Stimulated activated CD8-positive, alpha-beta memory T cell treated with anti-CD3 and anti-CD28 coated beads, Interleukin-2, amount 100 ng/mL, for 48 hours (primary cell): ENCODE measurements at regions not wholly inside any gene's neighbourhood (a gene's known extent, or its start where the extent isn't known, plus 50 kb on each side); places are given as distances from the start of the nearest gene placed in this dataset.
"Not testable (repeated sequence)": the region's sequence is repeated elsewhere in the genome, so short reads cannot be mapped to it uniquely, and the experiment has no call there.

Experiments used
- DNase-seq, 2 donors: peaks; one replicate each; pipeline ENCODE4 v3.0.0-alpha.2; 2020; ENCODE audit warnings: low read depth in 2 of 2

DNA sequence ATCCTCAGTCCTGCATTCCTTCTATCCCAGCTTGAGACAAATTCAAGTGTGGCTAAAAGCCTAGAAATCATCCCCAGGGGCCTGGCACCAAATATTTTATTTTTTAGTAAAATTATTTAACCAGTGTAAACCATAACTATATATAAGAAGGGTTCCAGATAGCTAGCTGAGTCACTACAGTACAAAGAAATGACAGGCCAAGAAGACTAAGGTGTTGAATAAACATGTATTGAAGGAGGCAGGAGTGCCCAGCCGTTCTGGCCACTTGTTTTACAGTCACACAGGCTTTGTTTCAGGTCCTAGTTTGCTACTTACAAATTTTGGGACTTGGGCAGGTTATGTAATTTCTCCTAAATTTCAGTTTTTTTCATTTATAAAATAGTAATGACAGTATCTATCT lies 225.9 kb upstream of the PITX2 start:
- DNase-seq: no peak

DNA sequence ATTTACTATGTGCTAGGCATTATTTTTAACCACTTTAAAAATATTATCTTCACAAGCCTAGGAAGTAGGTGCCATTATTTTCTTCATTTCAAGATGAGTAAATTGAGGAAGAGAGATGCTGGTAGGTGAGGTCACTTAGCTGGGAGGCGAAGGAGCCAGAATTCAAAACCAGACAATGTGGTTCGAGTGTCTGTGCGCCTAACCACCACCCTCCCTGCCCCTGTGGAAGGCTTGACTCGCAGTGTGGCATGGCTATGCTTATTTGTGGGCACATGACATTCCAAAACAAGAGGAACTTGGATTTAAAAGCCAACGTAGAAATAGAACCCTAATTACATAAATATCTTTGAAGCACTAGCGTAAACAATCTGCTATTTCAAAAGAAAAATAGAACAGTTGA lies 226.6 kb upstream of the PITX2 start:
- DNase-seq: no peak

DNA sequence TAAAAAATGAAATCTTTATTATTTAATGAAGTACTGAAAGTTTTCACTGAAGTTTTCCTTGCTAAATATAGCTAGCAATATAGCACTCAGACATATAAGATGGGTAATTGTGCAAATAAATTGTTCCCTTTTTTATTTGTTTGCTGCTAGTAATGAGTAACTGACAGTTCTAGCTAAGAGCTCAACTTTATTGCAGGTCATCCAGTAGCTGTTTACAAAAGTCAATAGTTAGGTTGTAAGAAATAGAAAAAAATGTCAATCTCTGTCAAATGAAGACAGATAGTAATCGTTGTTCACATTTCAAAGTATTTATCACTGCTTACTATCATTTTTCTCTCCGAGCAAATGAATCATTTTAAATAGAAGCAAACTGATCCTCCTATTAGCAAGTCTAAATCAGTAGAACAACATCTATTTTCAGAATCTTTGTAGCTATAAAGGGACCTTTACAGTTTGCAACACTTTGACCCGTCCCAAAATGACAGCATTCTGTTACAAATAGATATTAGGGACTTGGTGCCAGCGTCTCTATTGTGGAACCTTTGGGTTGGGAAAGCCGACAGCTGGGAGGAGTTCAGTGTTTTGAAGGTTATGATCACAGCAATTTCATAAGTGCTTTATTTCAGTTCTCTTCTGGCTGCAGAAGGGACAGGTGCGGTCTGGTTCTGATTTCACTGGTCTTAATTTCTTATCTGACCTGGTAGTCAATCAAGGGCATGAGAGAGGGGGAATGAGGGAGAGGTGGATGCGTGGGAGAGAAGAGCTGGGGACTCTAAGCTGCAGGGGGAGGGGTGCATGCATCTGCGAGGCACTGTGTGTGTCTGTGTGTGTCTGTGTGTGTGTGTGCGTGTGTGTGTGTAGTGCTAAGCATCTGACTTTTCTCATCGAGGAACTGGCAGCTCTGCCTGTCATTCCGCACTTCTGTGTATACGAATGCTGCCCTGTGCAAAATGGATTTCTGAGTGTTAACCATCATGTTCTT lies 227.9 kb upstream of the PITX2 start:
- DNase-seq: no peak

DNA sequence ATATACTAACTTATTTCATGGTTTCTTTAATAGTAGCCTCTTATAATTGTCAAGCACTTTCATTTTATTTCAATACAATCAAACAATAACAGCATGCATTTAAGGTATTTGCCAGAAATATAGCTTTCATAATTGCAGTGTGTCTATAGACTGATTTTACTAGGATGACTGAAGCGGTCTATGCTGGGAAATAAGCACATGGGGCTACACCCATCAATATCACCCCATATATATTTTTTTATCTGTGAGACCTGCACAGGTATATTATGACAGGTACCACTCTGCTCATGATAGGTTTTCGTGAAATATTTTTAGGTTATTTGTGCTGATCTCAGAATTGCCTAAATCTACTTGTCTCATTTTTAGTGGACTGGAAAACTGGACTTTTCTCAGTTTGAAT lies 229.1 kb upstream of the PITX2 start:
- no peak for DNase-seq

DNA sequence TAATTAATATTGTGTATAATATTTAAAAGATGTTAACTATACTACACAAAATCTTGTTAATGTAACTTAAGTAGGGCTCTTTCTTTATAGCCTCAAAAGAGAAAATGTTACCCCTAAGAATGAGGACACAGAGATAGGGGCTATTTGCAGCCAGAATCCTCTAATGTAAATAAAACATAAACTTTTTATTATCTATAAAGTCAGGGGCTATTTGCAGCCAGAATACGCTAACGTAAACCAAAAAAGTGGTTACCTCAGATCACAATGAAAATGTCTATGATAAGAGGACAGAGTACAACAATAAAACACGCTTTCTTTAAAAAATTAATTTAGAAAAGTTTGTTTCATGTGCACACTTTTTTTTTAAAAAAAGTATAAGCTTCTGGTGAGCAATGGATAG lies 229.9 kb upstream of the PITX2 start:
- DNase-seq: no peak

GRCh38 chr4:110853242-110853641 lies 230.4 kb upstream of the PITX2 start:
- DNase-seq: no peak

DNA sequence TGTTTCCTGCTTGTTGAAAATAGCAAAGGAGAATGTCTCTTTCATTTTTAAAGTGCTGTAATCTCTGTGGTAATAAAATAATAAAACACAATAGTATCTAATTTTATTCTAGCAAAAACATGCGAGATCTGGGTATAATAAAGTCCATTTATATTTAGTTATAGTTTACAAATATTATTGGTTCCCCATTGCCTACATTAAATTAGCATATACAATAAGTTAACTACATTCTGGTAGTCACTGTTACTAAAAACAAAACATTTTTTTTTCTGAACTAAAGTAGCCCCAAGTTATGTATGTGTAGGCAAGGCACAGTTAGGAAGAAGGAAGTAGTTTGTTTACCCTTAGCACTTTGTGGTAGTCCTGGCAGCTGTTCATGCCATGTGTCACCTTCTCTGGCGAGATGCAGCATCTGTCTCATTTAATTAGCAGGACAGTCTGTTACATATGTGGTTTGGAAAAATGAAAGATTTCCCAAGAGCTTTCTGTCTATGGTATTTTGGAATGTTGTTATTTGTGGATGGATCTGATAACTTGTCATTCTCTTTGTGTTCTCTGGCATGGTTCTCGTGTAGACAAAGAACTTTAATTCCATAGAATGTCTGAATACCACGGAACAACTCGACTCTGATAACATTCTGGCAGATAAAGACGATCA lies 231.3 kb upstream of the PITX2 start:
- DNase-seq: no peak

DNA sequence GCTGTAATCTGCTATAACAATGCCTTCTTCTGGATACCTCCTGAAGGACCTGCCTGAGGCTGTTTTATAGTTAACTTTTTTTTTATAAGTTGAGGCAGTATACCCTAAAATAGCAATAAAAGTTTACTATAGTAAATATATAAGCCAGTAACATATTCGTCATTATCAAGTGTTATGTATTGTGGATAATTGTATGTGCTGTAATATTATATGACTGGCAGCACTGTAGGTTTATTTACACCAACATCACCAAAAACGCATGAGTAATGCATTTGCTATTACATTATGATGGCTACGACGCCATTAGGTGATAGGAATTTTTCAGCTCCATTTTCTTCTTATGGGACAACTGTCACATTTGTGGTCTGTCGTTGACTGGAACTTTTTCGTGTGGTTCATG lies 237.2 kb upstream of the PITX2 start:
- DNase-seq: no peak

GRCh38 chr4:110860901-110861300 lies 238.0 kb upstream of the PITX2 start:
- no peak for DNase-seq

DNA sequence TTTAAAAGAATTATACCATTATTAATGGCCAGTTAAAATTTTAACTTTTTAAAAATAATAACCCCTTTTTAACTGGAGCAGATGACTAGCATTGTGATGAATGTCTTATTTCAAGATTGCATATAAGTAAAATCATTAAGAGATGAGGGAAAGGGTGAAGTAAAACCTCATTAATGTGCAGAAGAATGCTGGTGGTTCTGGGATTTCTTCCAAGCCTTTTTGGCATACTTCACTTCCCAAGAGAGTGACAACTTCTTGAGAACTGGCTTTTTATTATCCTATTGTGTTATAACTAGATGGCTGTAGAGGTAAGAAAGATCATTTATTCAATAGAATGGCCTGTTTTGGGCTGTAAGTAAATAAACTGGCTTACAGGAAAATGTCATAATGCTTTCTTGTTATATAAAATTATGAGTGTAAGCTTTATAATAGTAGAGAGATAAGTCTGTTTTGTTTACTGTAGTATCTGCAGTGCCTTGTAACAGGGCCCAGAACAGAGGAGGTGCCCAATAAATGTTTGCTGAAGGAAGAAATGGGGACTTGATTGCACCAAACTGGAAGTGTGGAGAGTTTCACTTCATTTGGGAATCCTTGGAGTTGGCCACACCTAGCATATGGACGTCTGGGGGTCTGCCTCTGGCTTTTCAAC lies 242.9 kb upstream of the PITX2 start:
- DNase-seq: no peak

DNA sequence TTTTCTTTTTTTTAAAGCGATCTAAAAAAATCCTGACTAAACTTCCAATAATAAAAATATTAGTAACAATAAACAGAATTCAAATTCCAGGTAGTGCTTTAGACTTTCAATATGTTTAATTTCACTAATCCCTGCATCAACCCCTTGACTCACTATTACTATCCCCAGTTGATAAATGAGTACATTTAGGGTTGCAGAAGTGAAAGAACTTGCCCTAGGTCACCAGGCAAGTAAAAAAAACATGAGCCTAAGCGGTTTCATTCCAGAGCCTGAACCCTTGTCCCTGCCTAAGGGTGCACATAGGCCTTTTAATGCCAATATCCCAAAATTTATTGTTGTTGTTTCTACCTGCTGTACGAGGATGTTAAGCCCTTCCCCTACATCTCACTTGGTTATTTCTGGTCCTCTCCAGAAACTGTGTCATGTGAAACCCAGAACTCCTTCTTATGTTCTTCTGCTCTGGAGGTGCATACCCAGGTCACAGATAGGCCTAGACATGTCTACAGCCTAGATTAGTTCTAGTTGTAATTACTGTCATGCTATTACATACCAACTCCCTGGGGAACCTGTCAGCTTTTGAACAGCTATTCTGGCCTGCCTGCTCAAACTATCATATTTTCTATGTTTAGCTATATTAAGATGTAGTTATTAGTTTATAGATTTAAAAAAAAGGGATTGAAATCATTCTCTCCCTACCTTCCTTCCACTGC lies 244.5 kb upstream of the PITX2 start:
- no peak for DNase-seq

- DNase-seq: no peak
These were observed 245.3 kb upstream of the PITX2 start for GRCh38 chr4:110867981-110868720.

DNA sequence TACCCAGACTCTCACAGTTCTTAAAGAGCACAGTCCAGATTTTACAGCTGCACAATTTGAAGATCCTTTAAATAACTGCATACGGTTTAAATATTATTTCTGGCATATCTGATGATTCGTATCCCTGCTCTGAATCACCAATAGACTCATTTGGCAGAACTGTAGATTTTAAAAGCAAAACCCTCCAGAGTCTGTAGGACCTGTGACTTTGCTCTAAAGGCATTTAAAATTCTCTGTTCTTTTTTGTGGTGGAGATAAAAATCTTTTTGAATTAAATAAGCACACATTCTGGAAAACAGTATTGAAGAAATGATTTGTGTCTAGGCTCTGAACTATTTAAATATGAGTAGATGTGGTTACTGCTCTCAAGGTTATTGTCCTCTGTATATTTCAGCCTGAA lies 246.2 kb upstream of the PITX2 start:
- no peak for DNase-seq

- DNase-seq: no peak
These were observed 247.1 kb upstream of the PITX2 start for GRCh38 chr4:110869862-110870572.

DNA sequence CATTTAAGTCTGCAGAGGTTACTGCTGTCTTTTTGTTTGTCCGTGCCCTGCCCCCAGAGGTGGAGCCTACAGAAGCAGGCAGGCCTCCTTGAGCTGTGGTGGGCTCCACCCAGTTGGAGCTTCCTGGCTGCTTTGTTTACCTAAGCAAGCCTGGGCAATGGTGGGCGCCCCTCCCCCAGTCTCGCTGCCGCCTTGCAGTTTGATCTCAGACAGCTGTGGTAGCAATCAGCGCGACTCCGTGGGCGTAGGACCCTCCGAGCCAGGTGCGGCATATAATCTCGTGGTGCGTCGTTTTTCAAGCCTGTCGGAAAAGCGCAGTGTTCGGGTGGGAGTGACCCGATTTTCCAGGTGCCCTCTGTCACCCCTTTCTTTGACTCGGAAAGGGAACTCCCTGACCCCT lies 253.3 kb upstream of the PITX2 start:
- not testable (repeated sequence) for DNase-seq

- DNase-seq: no peak
These were observed 254.0 kb upstream of the PITX2 start for GRCh38 chr4:110876866-110877265.

DNA sequence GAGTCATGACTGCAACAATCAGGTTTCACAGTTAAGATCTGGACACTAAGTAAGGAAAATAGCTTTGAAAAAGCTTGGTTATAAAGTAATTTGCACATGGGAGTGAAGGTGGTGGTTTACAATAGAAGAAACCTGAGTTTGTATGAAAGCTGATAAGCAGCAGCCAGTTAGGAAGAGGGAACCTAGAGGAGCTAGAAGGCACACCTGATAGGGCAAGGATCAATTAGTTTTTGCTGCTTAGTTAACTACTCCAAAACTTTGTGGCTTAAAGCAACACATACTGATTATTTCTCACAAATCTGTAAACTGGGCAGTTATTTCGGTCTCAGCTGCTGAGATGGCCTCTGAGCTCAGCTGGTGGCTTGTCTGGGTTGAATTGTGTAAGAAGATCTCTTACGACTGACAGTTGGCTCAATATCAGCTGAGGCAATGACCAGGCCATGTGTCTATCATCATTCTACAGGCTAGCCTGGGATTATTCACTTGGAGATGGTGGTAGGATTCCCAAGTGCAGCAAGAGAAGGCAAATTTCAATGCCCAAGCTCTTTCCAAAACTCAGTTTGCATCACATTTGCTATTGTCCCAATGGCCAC lies 255.0 kb upstream of the PITX2 start:
- no peak for DNase-seq

DNA sequence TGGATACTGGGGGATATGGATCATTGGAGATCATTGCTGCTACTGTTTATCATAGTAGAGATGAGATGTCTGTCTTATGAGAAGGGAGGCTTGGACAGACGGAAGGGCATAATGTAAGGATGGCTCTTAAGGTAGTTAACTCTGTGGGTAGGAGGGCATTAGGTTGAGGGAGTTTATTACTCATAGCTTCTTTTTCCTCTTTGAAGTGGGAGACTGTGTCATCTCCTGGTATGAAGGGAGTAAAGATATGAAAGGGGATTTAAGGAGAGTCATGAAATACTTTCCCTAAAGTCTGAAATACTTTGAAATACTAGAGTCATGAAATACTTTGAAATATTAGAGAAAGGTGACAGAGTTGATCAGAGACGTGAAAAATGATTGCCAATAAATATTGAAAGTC lies 255.5 kb upstream of the PITX2 start:
- DNase-seq: no peak

- DNase-seq: no peak
These were observed 256.1 kb upstream of the PITX2 start for GRCh38 chr4:110878956-110879355.

GRCh38 chr4:110886270-110886669 lies 263.4 kb upstream of the PITX2 start:
- no peak for DNase-seq
